IPS DF 6.9 (cell line): ENCODE measurements at regions not wholly inside any gene's neighbourhood (a gene's known extent, or its start where the extent isn't known, plus 50 kb on each side); places are given as distances from the start of the nearest gene placed in this dataset.

Source experiments
- DNase-seq: peaks from one replicate; pipeline ENCODE4 v3.0.0-alpha.2; 2013; ENCODE audit warnings: low read depth, low spot score
- H3K27ac ChIP-seq: one replicate; pipeline ENCODE4 v1.5.1; 2013; ENCODE audit warnings: low read length, control low read depth
- H3K27me3 ChIP-seq: 2 replicates; pipeline ENCODE4 v1.6.1; 2013; ENCODE audit warnings: mild to moderate bottlenecking, low read length; ENCODE audit not compliant: control insufficient read depth, insufficient read depth
- H3K36me3 ChIP-seq: 2 replicates; pipeline ENCODE4 v1.6.1; 2013; ENCODE audit warnings: low read length; ENCODE audit not compliant: control insufficient read depth, insufficient read depth
- H3K4me1 ChIP-seq: 2 replicates; pipeline ENCODE4 v1.6.1; 2013; ENCODE audit warnings: low read length; ENCODE audit not compliant: control insufficient read depth, insufficient read depth
- H3K4me3 ChIP-seq: 2 replicates; pipeline ENCODE4 v1.5.1; 2013; ENCODE audit warnings: mild to moderate bottlenecking, low read length
- H3K9me3 ChIP-seq: 2 replicates; pipeline ENCODE4 v1.6.1; 2013; ENCODE audit warnings: low read length, inconsistent platforms; ENCODE audit not compliant: control insufficient read depth, insufficient read depth
- WGBS: extraction: QIAGEN DNeasy Blood & Tissue Kit; methylation state at CpG from one replicate; pipeline ENCODE4 v1.1.7; 2013; ENCODE audit warnings: mixed read lengths, missing lambda C conversion rate; ENCODE audit not compliant: insufficient read length, insufficient coverage; 5-methylcytosine and 5-hydroxymethylcytosine counted together

GRCh38 chr13:36528105-36528504 is 95.8 kb downstream of the CCNA1 start:
- DNase-seq = no peak
- H3K36me3 ChIP-seq = no peaks in the 10 kb centered on the region
- H3K4me1 ChIP-seq = no peaks in the 10 kb centered on the region
- H3K27me3 ChIP-seq = no peaks in the 10 kb centered on the region
- H3K27ac ChIP-seq = no peak overlapping the region
- WGBS = no CpG with 5 or more reads among the region's 8 CpGs
- no peak overlapping the region for H3K4me3 ChIP-seq
- no peaks in the 10 kb centered on the region for H3K9me3 ChIP-seq

- no peak for DNase-seq
- no CpG with 5 or more reads among the region's 4 CpGs for WGBS
- H3K4me1 ChIP-seq = no peaks in the 10 kb centered on the region; the same call in 1 of the 2 replicates
Measured at GRCh38 chr13:36530050-36530789, 97.9 kb downstream of the CCNA1 start.

GRCh38 chr13:36530861-36531590 is 98.7 kb downstream of the CCNA1 start:
- no peak overlapping the region for H3K27ac ChIP-seq
- no CpG with 5 or more reads among the region's 5 CpGs for whole genome bisulfite sequencing

More at GRCh38 chr13:36530050-36530789, 97.9 kb downstream of the CCNA1 start:
- H3K4me3 ChIP-seq = no peak overlapping the region
- H3K9me3 ChIP-seq = no peaks in the 10 kb centered on the region
- H3K36me3 ChIP-seq = no peaks in the 10 kb centered on the region
- H3K27ac ChIP-seq = no peak overlapping the region
- H3K27me3 ChIP-seq = no peaks in the 10 kb centered on the region

GRCh38 chr13:36531746-36532486 is 99.6 kb downstream of the CCNA1 start:
- no peak for DNase-seq
- Histone ChIP-seq H3K4me1 (no peaks in the 10 kb centered on the region; the same call in 1 of the 2 replicates), H3K27me3 (no peaks in the 10 kb centered on the region), H3K4me3 (no peak overlapping the region), H3K27ac (no peak overlapping the region), H3K9me3 (no peaks in the 10 kb centered on the region), H3K36me3 (no peaks in the 10 kb centered on the region)
- WGBS = no CpG with 5 or more reads among the region's 5 CpGs

More at GRCh38 chr13:36530861-36531590, 98.7 kb downstream of the CCNA1 start:
- H3K4me1 ChIP-seq = no peaks in the 10 kb centered on the region; the same call in 1 of the 2 replicates
- no peak overlapping the region for H3K4me3 ChIP-seq
- no peaks in the 10 kb centered on the region for H3K9me3 ChIP-seq
- H3K36me3 ChIP-seq = no peaks in the 10 kb centered on the region
- H3K27me3 ChIP-seq = no peaks in the 10 kb centered on the region
- DNase-seq = no peak

- Histone ChIP-seq H3K27me3 (no peaks in the 10 kb centered on the region), H3K4me1 (no peaks in the 10 kb centered on the region; the same call in 1 of the 2 replicates), H3K27ac (no peak overlapping the region), H3K36me3 (no peaks in the 10 kb centered on the region), H3K4me3 (no peak overlapping the region), H3K9me3 (no peaks in the 10 kb centered on the region)
- WGBS = no CpG with 5 or more reads among the region's 2 CpGs
- no peak for DNase-seq
Measured at GRCh38 chr13:36533806-36534205, 101.5 kb downstream of the CCNA1 start.

- no peaks in the 10 kb centered on the region; the same call in 1 of the 2 replicates for H3K4me1 ChIP-seq
- no peaks in the 10 kb centered on the region for H3K27me3 ChIP-seq
- H3K27ac ChIP-seq = no peak overlapping the region
- no peaks in the 10 kb centered on the region for H3K36me3 ChIP-seq
- no CpG with 5 or more reads among the region's 3 CpGs for WGBS
- no peak for DNase-seq
- no peak overlapping the region for H3K4me3 ChIP-seq
- no peaks in the 10 kb centered on the region for H3K9me3 ChIP-seq
Measured at GRCh38 chr13:36536546-36536945, 104.3 kb downstream of the CCNA1 start.

- Histone ChIP-seq H3K4me1 (no peaks in the 10 kb centered on the region), H3K4me3 (no peak overlapping the region), H3K36me3 (no peaks in the 10 kb centered on the region), H3K27ac (no peak overlapping the region), H3K27me3 (no peaks in the 10 kb centered on the region), H3K9me3 (no peaks in the 10 kb centered on the region)
- WGBS = no CpG with 5 or more reads among the region's 4 CpGs
- no peak for DNase-seq
Measured at GRCh38 chr13:36543671-36544070, 111.4 kb downstream of the CCNA1 start.

GRCh38 chr13:36548129-36548528 is 115.8 kb downstream of the CCNA1 start:
- no CpG with 5 or more reads among the region's 9 CpGs for WGBS
- Histone ChIP-seq H3K4me1 (no peaks in the 10 kb centered on the region), H3K4me3 (no peak overlapping the region), H3K9me3 (no peaks in the 10 kb centered on the region), H3K27ac (no peak overlapping the region), H3K27me3 (no peaks in the 10 kb centered on the region), H3K36me3 (no peaks in the 10 kb centered on the region)
- DNase-seq = no peak

- Histone ChIP-seq H3K4me1 (no peaks in the 10 kb centered on the region), H3K4me3 (no peak overlapping the region), H3K36me3 (no peaks in the 10 kb centered on the region), H3K27ac (no peak overlapping the region), H3K27me3 (no peaks in the 10 kb centered on the region), H3K9me3 (no peaks in the 10 kb centered on the region)
- no CpG with 5 or more reads among the region's 2 CpGs for WGBS
- no peak for DNase-seq
Measured at GRCh38 chr13:36549126-36549702, 116.9 kb downstream of the CCNA1 start.

- no peaks in the 10 kb centered on the region for H3K9me3 ChIP-seq
- no peak for DNase-seq
- no CpG with 5 or more reads among the region's 7 CpGs for WGBS
- H3K27me3 ChIP-seq = no peaks in the 10 kb centered on the region
- no peak overlapping the region for H3K27ac ChIP-seq
- H3K4me3 ChIP-seq = no peak overlapping the region
- H3K36me3 ChIP-seq = no peaks in the 10 kb centered on the region
- H3K4me1 ChIP-seq = no peaks in the 10 kb centered on the region
Measured at GRCh38 chr13:36549755-36550154, 117.5 kb downstream of the CCNA1 start.
